OCI-LY1 (cell line): ENCODE measurements at regions not wholly inside any gene's neighbourhood (a gene's known extent, or its start where the extent isn't known, plus 50 kb on each side); places are given as distances from the start of the nearest gene placed in this dataset.

Experiments used
- H2AFZ ChIP-seq: fragments of 200-600 bp; sonication (generic), shearing (Covaris generic); 2 replicates; pipeline ENCODE4 v1.6.0; 2014; ENCODE audit warnings: antibody characterized with exemption, mild to moderate bottlenecking, low read length
- H3F3A ChIP-seq: fragments of 200-600 bp; sonication (generic), shearing (Covaris generic); 2 replicates; pipeline ENCODE4 v1.6.0; 2014; ENCODE audit warnings: mild to moderate bottlenecking, antibody characterized with exemption, low read length, moderate library complexity; ENCODE audit not compliant: insufficient read depth
- H3K27ac ChIP-seq: fragments of 200-600 bp; sonication (generic); 2 replicates; pipeline ENCODE4 v1.5.1; 2014; ENCODE audit warnings: low read length, mixed run types, mild to moderate bottlenecking, low read depth; ENCODE audit not compliant: poor library complexity, severe bottlenecking
- H3K27me3 ChIP-seq: fragments of 200-600 bp; sonication (generic); 2 replicates; pipeline ENCODE4 v1.6.0; 2014; ENCODE audit warnings: antibody characterized with exemption, mild to moderate bottlenecking, low read length, moderate library complexity; ENCODE audit not compliant: insufficient read depth
- H3K36me3 ChIP-seq: fragments of 200-600 bp; sonication (generic); 2 replicates; pipeline ENCODE4 v1.6.1; 2014; ENCODE audit warnings: mild to moderate bottlenecking, antibody characterized with exemption, low read length, moderate library complexity, mixed read lengths; ENCODE audit not compliant: insufficient read depth
- H3K4me1 ChIP-seq: fragments of 200-600 bp; sonication (generic); 2 replicates; pipeline ENCODE4 v1.5.1; 2014; ENCODE audit warnings: mild to moderate bottlenecking, low read length, moderate library complexity; ENCODE audit not compliant: insufficient read depth, severe bottlenecking
- H3K4me2 ChIP-seq: fragments of 200-600 bp; sonication (generic), shearing (Covaris generic); 2 replicates; pipeline ENCODE4 v1.6.1; 2014; ENCODE audit warnings: low read length
- H3K4me3 ChIP-seq: fragments of 200-600 bp; sonication (generic); 2 replicates; pipeline ENCODE4 v1.5.1; 2014; ENCODE audit warnings: low read length, low read depth, mild to moderate bottlenecking, mixed read lengths; ENCODE audit not compliant: poor library complexity, severe bottlenecking
- H3K79me2 ChIP-seq: fragments of 200-600 bp; shearing (Covaris generic); 2 replicates; pipeline ENCODE4 v1.6.1; 2016; ENCODE audit warnings: mixed run types, low read length, mixed read lengths; ENCODE audit not compliant: insufficient read depth
- H3K9ac ChIP-seq: fragments of 200-600 bp; sonication (generic), shearing (Covaris generic); 2 replicates; pipeline ENCODE4 v1.6.1; 2014; ENCODE audit warnings: mild to moderate bottlenecking, low read length, mixed read lengths
- H3K9me2 ChIP-seq: fragments of 200-600 bp; sonication (generic), shearing (Covaris generic); 2 replicates; pipeline ENCODE4 v1.6.1; 2014; ENCODE audit warnings: low read depth, mild to moderate bottlenecking, low read length, mixed read lengths
- H3K9me3 ChIP-seq: fragments of 200-600 bp; shearing (Covaris generic); 2 replicates; pipeline ENCODE4 v1.6.1; 2014; ENCODE audit warnings: low read length, mixed read lengths
- H4K20me1 ChIP-seq: fragments of 200-600 bp; sonication (generic), shearing (Covaris generic); 2 replicates; pipeline ENCODE4 v1.6.0; 2016; ENCODE audit warnings: mild to moderate bottlenecking, low read length; ENCODE audit not compliant: insufficient read depth
- EZH2 ChIP-seq: fragments of 200-600 bp; sonication (generic), shearing (Covaris generic); IDR thresholded peaks from 2 replicates; pipeline ENCODE4 v1.8.0; 2017; ENCODE audit warnings: borderline replicate concordance, mixed run types, mild to moderate bottlenecking, antibody characterized with exemption, low read length, moderate library complexity, mixed read lengths
- TF ChIP-seq, protein P1 (sequence below): fragments of 200-600 bp; sonication (generic), shearing (Covaris generic); IDR thresholded peaks from 2 replicates; pipeline ENCODE4 v1.5.1; 2017; ENCODE audit warnings: mild to moderate bottlenecking, antibody characterized with exemption, low read length, moderate library complexity, mixed read lengths

DNA sequence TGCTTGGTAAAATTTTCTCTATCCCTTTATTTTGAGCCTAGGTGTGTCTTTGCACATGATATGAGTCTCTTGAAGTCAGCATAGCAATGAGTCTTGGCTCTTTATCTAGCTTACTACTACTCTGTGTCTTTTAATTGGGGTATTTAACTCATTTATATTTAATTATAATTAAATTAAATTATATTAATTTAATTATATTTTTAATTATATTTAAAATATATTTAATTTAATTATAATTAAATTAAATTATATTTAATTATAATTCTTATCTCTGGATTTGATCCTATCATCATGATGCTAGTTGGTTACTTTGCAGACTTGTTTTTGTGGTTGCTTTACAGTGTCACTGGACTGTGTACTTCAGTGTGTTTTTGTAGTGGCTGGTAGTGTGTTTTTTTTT, 201.2 kb upstream of the ITM2A start:
- Histone ChIP-seq H4K20me1 (no peaks in the 10 kb centered on the region), H3K27ac (no peak overlapping the region), H3K9me3 (no peaks in the 10 kb centered on the region), H3K36me3 (no peaks in the 10 kb centered on the region), H3K9me2 (no peaks in the 10 kb centered on the region), H3K4me1 (no peaks in the 10 kb centered on the region), H3K4me3 (no peak overlapping the region), H3K4me2 (no peak overlapping the region), H3K79me2 (no peaks in the 10 kb centered on the region), H3F3A (no peaks in the 10 kb centered on the region), H3K9ac (no peak overlapping the region), H2AFZ (no peak overlapping the region), H3K27me3 (no peaks in the 10 kb centered on the region)
- TF ChIP-seq EZH2 = no peak
- TF ChIP-seq, protein P1, sequence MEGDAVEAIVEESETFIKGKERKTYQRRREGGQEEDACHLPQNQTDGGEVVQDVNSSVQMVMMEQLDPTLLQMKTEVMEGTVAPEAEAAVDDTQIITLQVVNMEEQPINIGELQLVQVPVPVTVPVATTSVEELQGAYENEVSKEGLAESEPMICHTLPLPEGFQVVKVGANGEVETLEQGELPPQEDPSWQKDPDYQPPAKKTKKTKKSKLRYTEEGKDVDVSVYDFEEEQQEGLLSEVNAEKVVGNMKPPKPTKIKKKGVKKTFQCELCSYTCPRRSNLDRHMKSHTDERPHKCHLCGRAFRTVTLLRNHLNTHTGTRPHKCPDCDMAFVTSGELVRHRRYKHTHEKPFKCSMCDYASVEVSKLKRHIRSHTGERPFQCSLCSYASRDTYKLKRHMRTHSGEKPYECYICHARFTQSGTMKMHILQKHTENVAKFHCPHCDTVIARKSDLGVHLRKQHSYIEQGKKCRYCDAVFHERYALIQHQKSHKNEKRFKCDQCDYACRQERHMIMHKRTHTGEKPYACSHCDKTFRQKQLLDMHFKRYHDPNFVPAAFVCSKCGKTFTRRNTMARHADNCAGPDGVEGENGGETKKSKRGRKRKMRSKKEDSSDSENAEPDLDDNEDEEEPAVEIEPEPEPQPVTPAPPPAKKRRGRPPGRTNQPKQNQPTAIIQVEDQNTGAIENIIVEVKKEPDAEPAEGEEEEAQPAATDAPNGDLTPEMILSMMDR = no peak

DNA sequence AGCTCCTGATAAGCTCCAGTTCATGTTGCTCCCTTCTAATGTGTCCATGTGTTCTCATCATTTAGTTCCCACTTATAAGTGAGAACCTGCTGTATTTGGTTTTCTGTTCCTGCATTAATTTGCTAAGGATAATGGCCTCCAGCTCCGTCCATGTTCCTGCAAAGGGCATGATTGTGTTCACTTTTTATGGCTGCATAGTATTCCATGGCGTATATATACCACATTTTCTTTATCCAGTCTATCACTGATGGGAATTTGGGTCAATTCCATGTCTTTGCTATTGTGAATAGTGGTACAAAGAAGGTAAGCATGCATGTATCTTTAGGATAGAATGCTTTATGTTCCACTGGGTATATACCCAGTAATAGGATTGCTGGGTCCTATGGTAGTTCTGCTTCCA, 197.2 kb upstream of the ITM2A start:
- no peaks in the 10 kb centered on the region for H3F3A ChIP-seq
- H3K4me1 ChIP-seq = no peaks in the 10 kb centered on the region
- H3K27ac ChIP-seq = no peak overlapping the region
- no peaks in the 10 kb centered on the region for H3K36me3 ChIP-seq
- no peaks in the 10 kb centered on the region for H3K27me3 ChIP-seq
- H3K9me3 ChIP-seq = no peaks in the 10 kb centered on the region
- no peaks in the 10 kb centered on the region for H3K79me2 ChIP-seq
- H4K20me1 ChIP-seq = no peaks in the 10 kb centered on the region
- TF ChIP-seq, protein P1 = no peak
- TF ChIP-seq EZH2 = no peak
- no peak overlapping the region for H2AFZ ChIP-seq
- no peak overlapping the region for H3K4me2 ChIP-seq
- no peaks in the 10 kb centered on the region for H3K9me2 ChIP-seq
- H3K9ac ChIP-seq = no peak overlapping the region
- H3K4me3 ChIP-seq = no peak overlapping the region

DNA sequence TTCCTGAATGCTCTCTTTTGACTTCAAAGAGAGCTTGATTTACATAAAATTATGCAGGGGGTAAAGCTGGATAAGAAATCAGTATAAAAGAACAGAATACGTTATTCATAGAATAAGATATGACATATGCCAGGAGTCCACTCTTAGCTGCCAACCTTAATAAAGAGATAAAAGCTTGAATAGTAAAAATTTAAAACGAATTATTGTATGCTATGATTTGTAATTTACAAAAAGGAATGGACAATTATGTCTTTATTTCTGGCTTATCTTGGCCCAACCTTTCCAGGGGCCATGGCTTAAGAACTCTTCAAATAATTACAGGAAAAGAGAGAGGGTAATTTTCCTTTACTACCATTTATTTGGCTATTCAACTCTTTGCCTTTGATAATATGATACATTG, 192.2 kb upstream of the ITM2A start:
- H4K20me1 ChIP-seq = no peaks in the 10 kb centered on the region
- no peaks in the 10 kb centered on the region for H3K9me3 ChIP-seq
- no peak overlapping the region for H2AFZ ChIP-seq
- TF ChIP-seq, protein P1 = no peak
- TF ChIP-seq EZH2 = no peak
- H3K4me1 ChIP-seq = no peaks in the 10 kb centered on the region
- no peaks in the 10 kb centered on the region for H3K9me2 ChIP-seq
- H3K9ac ChIP-seq = no peak overlapping the region
- no peak overlapping the region for H3K4me3 ChIP-seq
- no peaks in the 10 kb centered on the region for H3F3A ChIP-seq
- H3K27ac ChIP-seq = no peak overlapping the region
- no peaks in the 10 kb centered on the region for H3K27me3 ChIP-seq
- no peaks in the 10 kb centered on the region for H3K79me2 ChIP-seq
- H3K36me3 ChIP-seq = no peaks in the 10 kb centered on the region
- H3K4me2 ChIP-seq = no peak overlapping the region
